KBM-7 (cell line): ENCODE measurements at regions not wholly inside any gene's neighbourhood (a gene's known extent, or its start where the extent isn't known, plus 50 kb on each side); places are given as distances from the start of the nearest gene placed in this dataset.
"Not testable (repeated sequence)": the region's sequence is repeated elsewhere in the genome, so short reads cannot be mapped to it uniquely, and the experiment has no call there.

Source experiments
- DNase-seq: peaks from one replicate; pipeline ENCODE4 v3.0.0-alpha.2; 2015
- in situ Hi-C: fragments of 300-500 bp; cut with MboI; formaldehyde crosslinking; loops from 2 replicates; pipeline ENCODE4 v1.14.3; 2020; ENCODE audit warnings: low sequenced_read_pairs, low pct_unique_long_range_greater_than_20kb, mixed read lengths

DNA sequence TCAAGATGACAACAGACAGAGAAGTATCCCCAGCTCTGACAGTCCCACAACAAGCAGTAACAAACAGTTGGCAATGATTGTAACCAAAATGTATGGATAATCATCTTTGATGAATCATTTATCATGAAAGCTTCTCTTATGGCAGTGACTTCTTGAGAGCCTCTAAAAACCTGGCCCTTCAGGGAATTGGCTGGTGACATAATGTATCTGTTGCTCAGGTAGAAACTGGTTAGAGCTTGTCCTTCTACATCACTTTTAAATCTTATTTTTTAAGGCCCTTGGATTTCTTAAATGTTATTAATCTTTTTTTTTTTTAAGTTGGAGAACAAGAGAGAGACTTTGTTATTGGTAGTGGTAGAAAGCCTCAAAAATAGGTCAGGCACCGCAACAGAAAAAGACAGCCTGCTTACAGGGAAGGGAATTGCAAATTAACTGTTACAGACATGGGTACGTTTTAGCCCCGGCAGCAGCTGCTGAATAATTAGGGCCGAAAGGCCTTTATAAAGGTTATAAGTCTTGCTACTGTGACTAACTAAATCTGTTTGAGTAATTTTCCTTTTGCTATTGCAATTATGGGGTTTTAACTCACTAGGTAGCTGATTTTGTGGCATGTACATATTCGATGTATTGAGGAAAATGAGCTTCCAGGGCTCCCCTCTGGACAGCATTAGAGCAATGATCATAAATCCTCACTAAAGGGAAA is 207.7 kb upstream of the LRRC4C start:
- in situ Hi-C loops: no loop called here
- DNase-seq: no peak

DNA sequence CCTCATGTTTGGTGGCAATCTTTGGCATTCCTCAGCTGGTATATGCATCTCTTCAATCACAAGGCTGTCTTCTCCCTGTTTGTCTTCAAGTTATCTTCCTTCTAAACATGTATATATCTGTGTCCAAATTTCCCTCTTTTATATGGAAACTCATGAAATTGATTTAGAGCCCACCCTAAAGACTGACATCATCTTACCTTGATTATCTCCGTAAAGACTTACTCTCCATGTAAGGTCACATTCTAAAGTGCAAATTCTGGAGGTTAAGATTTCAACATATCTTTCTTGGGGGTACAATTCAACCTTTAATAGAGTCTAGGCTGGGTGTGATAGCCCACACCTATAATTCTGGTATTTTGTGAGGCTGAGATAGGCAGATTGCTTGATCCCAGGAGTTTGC is 215.8 kb upstream of the LRRC4C start:
- DNase-seq: no peak
- in situ Hi-C loops: no loop called here

DNA sequence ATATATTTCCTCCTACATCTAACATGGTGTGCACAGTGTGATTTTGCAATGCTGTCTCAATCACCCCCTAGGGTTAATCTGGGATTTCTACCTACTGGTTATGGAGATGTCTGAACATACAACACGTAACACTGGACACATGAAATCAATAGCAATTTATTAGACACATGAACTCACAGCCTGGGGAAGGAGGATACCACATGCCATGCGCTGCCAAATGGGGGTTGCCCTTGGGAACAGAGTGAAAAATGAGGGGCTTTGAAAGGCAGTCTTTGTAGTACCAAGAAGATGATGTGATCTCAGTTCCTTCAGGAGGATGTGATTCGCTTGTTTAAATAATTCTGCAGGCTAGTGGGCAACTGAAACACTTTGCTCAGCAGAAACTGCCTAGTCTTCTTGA is 253.6 kb upstream of the LRRC4C start:
- DNase-seq: no peak
- in situ Hi-C loops: no loop called here

DNA sequence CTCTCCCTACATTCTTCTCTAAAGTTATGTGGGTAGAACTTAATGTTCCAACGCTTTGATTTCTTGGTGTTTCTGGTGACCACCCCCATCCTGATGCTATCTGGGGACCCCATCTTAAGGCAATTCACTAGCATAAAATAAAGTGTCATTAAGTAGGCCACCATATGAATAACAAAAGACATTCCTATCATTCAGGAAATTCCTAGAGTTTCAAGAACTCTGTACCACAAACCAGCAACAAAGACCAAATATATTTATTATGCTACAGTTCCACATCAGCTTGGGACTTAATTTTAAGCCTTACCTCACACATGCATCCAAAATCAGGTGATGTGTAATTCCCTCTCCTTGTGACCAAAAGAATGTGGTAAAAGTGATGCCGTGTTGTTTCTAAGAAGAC is 254.6 kb upstream of the LRRC4C start:
- in situ Hi-C loops: no loop called here
- no peak for DNase-seq

DNA sequence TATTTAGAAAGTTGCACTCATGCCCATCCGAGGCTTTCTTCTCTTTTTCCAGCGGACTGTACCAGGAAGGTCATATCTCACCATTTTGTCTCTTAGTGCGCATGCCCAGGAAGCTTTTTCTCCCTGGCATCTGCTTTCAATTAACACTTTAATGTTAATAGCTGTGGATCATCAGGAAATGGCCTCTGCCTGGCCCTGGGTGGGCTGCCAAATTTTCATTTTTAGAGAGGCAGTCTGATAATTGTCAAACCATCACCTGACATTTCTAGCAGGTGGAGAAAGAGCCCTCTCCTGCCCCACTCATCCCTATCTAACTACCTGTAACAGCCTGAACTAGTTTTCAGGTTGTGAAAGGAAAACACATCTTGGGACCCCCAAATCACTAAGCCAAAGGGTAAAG is 257.4 kb upstream of the LRRC4C start:
- in situ Hi-C loops: no loop called here

DNA sequence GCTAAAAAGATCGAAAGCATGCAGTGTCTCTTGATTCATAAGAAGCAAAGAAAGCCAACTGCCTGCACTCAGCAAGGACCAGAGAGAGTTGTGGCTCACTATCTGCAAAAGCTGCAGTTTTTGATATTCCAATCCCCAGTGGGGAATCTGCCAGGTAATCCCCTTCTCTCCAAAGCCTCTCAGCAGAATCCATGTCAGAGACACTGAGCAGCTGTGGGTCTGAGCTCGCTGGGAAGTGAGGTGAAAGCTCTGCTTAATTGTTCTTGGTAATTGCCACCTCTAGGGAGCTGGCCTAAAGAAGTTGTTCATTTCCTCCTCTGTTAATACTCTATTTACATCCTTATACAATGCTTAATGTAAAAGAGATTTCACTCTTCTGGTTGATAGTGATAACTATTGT is 261.3 kb upstream of the LRRC4C start:
- no peak for DNase-seq
- in situ Hi-C loops: no loop called here

More for the DNA sequence above, 257.4 kb upstream of the LRRC4C start:
- no peak for DNase-seq

DNA sequence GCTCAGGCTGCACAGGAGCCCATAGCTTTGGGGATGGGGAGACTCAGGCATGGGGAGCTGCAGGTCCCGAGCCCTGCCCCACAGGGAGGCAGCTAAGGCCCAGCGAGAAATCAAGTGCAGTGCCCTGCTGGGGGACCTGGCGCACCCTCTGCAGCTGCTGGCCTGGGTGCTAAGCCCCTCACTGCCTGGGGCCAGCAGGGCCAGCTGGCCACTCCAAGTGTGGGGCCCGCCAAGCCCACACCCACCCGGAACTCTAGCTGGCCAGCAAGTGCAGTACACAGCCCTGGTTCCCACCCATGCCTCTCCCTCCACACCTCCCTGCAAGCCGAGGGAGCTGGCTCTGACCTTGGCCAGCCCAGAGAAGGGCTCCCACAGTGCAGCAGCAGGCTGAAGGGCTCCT is 268.7 kb upstream of the LRRC4C start:
- DNase-seq, in situ Hi-C loops: not testable (repeated sequence)

DNA sequence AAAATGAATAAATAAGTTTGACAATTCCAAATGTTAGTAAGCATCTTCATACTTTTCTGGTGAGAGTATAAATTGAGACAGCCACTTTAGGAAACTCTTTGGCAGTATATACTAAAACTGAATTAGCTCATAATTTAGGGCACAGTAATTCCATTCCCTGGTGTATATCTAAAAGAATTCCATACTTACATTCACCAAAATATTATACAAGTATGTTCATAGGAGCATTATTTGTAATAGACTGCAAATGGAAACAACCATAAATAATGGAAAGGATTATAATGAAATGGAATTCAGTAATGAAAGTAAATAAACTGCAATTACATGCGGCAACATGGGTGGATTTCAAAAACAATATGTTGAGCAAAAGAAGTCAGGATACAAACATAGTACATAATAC is 315.8 kb upstream of the LRRC4C start:
- in situ Hi-C loops: no loop called here

DNA sequence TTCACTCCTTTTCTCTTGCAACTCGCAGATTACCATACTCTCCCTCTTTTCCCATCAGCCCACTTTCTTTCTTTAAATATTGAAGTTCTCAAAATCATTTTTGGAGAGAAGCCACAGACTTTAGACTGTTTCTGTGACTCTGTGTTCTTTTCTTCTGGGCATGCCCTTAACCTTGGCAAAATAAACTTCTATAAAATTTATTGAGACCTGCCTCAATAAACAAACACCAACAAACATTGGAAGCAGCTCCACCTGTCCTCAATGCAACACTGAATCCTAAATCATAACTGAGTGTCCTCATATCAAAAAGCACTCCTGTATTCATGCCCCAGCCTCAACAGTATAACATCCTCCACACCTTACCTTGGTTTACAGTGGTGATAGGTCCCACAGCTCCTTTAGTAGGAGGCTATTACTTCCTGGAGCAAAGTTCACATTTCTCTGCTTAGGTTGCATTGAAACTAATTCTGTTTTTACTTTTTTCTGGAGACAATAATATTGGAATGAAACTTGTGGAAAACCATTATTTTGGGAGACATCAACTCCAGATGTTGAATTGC is 320.0 kb upstream of the LRRC4C start:
- no peak for DNase-seq
- in situ Hi-C loops: no loop called here

More for the DNA sequence above, 315.8 kb upstream of the LRRC4C start:
- no peak for DNase-seq

DNA sequence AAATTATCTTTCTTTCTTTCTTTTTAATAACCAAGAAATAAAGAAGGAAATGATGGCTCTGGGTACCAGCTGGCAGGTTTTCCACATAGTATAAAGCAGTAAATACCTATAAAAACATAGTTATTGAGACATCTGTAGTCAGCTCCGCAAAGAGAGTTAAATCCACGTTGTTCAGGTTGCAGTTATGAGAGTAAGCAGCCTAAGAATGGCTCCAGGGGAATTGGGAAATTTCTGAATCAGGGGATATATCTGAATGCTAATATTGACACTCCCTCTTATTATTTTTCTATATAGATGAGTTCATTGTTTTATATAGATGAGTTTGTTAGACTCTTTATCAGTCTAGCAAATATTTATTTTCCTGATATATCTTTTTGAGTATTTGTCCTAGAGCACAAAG is 322.0 kb upstream of the LRRC4C start:
- in situ Hi-C loops: no loop called here
- no peak for DNase-seq

DNA sequence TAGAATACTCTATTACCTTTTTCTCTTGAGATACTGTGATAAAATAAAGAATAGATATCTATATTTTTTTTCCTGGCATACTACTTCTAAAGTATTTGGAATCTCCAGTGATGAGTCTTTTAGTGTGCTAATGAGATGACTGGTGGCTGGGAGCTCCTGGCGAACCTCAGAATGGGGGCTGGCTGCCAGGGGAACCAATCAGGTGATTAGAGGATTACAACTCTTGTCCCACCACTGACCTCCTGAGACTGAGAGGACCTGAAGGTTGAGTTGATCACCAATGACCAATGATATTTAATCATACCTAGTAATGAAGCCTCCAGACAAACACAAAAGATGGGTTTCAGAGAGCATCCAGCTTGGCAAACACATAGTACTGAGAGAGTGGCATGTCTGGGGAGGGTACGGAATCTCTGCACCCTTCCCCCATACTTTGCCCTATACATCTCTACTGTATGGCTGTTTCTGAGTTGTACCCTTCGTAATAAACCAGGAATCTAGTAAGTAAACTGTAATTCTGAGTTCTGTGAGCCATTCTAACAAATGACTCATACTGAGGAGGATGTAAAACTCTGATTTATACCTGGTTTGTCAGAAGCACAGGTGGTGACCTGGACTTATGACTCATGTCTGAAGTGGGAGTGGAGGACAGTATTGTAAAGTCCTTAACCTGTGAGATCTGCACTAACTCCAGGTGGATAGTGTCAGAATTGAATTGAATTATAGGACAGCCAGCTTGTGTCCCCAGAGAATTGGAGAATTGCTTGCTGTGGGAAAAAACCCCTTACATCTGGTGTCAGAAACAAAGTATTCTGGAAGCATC is 325.3 kb upstream of the LRRC4C start:
- in situ Hi-C loops: no loop called here
- DNase-seq: no peak

DNA sequence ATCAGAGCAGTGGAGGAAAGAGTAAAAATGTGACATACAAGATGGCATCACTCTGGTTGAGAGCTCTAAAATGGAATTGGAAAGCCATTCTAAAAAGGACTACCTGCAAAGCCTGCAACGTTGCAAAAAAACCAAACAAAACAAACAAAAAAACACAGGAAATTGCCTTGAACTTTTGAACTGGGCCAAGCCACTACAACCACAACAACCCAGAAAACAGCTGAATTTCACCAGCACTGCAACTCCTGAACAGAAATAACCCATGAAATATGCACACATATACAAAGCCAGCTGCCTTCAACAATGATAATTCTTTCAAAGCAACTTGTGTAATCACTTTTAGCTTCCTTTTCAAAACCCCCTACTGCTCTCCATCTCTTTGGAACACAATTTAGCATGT is 326.6 kb upstream of the LRRC4C start:
- DNase-seq: no peak
- in situ Hi-C loops: no loop called here

DNA sequence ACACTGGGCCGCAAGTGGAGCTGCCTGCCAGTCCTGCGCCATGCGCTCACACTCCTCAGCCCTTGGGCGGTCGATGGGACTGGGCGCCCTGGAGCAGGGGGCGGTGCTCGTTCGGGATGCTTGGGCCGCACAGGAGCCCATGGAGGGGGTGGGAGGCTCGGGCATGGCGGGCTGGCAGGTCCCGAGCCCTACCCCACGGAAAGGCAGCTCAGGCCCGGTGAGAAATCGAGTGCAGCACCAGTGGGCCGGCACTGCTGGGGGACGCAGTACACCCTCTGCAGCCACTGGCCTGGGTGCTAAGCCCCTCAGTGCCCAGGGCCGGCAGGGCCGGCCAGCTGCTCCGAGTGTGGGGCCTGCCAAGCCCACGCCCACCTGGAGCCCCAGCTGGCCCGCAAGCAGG is 328.7 kb upstream of the LRRC4C start:
- no peak for DNase-seq
- in situ Hi-C loops: no loop called here

DNA sequence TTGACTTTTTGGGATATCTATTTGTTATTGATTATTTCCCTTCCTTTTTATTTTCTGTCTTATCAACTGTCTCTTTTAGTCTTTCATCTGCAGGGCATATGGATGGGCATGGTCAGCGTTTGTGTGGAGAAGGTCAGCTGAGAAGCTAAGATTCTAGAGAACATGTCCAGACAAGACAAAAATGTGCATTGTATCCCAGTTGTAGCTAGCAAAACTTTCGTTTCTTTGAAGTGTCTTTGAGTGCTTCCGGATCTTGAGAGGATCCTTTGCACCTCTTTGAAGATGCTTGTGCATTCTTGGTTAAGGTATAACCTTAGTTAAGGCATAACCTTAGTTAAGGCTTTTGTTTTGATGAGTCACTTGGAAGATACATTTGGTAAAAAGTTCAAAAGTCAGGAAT is 329.9 kb upstream of the LRRC4C start:
- no peak for DNase-seq
- in situ Hi-C loops: no loop called here

DNA sequence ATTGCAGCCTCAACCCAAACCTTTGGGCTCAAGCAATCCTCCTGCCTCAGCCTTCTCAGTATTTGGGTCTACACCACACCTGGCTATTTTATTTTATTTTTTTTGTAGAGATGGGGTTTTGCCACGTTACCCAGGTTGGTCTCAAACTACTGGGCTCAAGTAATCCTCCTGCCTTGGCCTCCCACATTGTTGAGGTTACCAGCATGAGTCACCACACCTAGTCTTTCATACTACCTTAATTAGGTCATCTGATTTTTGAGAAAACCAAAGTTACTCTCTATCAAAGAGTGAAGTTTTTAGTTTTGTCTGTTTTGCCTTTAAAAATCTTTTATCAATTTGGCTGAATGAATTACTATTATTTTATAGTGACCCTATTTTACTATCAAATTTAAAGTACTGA is 335.6 kb upstream of the LRRC4C start:
- no peak for DNase-seq
- in situ Hi-C loops: no loop called here

DNA sequence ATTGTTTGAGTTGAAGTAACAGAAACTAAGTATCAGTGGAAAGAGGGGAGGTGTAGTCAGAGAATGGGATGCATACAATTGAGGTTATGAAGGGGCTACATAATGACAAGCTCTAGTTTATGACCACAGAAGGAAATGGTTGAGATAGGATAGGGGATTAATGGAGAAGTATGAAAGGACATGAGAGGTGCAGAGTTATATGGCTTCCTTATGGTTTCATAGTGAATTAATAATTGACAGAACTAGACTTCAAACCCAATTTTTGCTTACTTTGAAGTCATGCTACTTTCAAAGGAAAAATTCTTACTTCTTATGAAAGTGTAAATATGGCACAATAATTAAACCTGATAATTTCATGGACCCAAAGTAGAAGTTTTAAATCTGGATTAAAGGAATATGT is 340.3 kb upstream of the LRRC4C start:
- in situ Hi-C loops: no loop called here
- no peak for DNase-seq

DNA sequence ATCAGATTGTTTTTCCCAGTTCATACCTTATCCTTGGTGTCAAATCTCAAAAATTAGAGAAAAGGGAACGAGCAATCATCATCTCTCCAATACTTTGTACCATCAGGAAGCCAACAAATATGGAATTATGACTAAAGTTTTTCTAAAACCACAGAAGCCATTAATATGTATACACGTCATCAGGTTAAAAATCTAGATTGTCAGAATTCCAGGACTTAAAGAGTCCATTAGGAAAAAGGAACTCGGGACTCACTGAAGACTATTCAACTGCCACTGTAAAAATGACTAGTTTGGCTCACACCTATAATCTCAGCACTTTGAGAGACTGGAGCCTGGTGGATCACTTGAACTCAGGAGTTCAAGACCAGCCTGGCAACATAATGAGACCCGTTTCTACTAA is 344.4 kb upstream of the LRRC4C start:
- DNase-seq: no peak
- in situ Hi-C loops: no loop called here

DNA sequence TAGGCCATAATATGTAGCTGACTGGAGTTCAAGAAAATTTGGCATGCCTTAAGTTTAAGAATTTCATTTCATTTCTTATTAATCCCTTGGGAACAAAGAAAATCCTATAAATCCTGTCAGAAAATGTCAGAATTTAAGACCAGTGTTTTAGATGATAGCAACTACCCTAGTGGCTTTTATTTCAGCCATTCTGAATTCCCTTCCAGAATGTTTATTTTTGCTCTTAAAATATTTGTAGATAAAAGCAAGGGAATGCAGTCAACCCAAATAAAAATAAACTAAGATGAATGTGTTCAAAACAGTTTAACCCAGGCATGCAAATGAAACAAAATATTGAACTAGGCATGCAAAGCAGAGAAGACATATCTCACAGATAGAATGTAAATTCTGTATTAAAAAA is 356.9 kb upstream of the LRRC4C start:
- DNase-seq: no peak
- in situ Hi-C loops: no loop called here

DNA sequence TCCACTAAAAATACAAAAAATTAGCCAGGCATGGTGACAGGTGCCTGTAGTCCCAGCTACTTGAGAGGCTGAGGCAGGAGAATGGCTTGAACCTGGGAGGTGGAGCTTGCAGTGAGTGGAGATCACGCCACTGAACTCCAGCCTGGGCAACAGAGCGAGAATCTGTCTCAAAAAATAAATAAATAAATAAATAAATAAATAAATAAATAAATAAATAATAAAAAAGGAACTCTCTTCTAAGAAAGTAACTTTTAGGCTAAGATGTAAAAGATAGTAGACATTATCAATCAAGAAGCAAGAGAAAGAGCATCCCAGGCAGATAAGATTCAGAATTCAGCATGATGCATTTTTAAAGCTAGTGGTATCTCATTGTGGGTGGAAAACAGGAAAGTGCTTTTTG is 364.8 kb upstream of the LRRC4C start:
- in situ Hi-C loops, DNase-seq: not testable (repeated sequence)

DNA sequence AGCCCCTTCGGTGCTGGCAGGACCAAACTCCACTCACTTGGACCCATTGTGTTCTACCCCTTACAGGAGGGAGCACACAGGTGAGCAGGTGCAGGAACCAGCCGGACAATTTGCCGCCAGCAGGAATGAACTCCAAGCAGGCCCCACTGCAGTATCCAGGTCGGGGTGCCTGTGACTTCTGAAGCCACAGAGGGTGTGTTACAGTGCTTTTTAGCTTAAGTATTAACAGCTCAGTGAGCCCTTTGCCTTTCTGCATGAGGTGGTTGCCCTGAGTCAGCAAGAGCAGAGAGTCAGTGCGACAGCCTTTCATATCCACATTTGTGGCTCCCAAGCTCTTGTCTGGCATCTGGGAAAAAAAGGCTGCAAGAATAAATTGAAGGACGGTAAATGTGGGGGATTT is 366.6 kb upstream of the LRRC4C start:
- DNase-seq: no peak
- in situ Hi-C loops: no loop called here

DNA sequence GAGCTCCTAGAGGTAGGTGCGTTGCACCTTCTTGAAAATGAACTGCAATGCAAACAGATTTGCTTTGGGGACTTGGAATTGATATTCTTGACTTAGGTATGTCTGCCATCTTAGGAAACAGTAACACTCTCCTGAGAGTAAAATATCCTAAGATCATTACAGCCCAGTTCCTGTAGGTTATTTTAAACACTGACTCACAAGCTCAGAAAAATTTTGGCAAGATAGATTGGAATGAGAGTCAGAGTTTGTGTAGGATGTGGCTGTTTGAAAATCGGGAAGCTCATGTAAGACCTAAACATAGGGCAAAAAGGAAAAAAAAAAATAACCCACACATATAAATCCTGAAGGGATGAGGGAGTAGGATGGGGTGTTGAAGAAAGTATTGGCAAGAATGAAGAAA is 377.0 kb upstream of the LRRC4C start:
- no peak for DNase-seq
- in situ Hi-C loops: no loop called here
